Activated T-helper 2 cell treated with anti-CD3 and anti-CD28 coated beads, Interferon-gamma antibody, Interleukin-2, Interleukin-4, amounts not matched to agents 10 μg/mL and 5 μg/mL and 100 μg/mL, durations not matched to agents 14 hours and 24 hours and 36 hours (primary cell): ENCODE measurements at regions not wholly inside any gene's neighbourhood (a gene's known extent, or its start where the extent isn't known, plus 50 kb on each side); places are given as distances from the start of the nearest gene placed in this dataset.
"Not testable (repeated sequence)": the region's sequence is repeated elsewhere in the genome, so short reads cannot be mapped to it uniquely, and the experiment has no call there.

Source experiments
- DNase-seq: peaks from one replicate; pipeline ENCODE4 v3.0.0; 2021; ENCODE audit warnings: low spot score
- H3K27ac Mint-ChIP-seq: one replicate; pipeline ENCODE4 v1.8.0; 2021; ENCODE audit warnings: mixed read lengths
- H3K27me3 Mint-ChIP-seq: one replicate; pipeline ENCODE4 v1.8.0; 2021; ENCODE audit warnings: low read depth, mixed read lengths
- H3K36me3 Mint-ChIP-seq: one replicate; pipeline ENCODE4 v1.8.0; 2021; ENCODE audit warnings: low read depth, mixed read lengths
- H3K4me1 Mint-ChIP-seq: one replicate; pipeline ENCODE4 v1.8.0; 2021; ENCODE audit warnings: low read depth, mixed read lengths
- H3K4me3 Mint-ChIP-seq: one replicate; pipeline ENCODE4 v1.8.0; 2021; ENCODE audit warnings: low read depth, mild to moderate bottlenecking, moderate library complexity, mixed read lengths
- H3K9me3 Mint-ChIP-seq: one replicate; pipeline ENCODE4 v1.8.0; 2021; ENCODE audit warnings: mixed read lengths
- intact Hi-C: fragments of 100-400 bp; cut with micrococcal nuclease; formaldehyde crosslinking; loops from one replicate; pipeline ENCODE4 v1.15.1; 2023

- Mint-ChIP-seq H3K9me3 (no peaks in the 10 kb centered on the region), H3K4me3 (no peak overlapping the region), H3K36me3 (no peaks in the 10 kb centered on the region), H3K4me1 (peaks cover 8% of the 10 kb centered on the region), H3K27ac (no peak overlapping the region), H3K27me3 (peaks cover 3% of the 10 kb centered on the region)
- no peak for DNase-seq
- intact Hi-C loops, result no loop called here
Measured at GRCh38 chr10:28429045-28429444, 103.9 kb upstream of the WAC start.

DNA sequence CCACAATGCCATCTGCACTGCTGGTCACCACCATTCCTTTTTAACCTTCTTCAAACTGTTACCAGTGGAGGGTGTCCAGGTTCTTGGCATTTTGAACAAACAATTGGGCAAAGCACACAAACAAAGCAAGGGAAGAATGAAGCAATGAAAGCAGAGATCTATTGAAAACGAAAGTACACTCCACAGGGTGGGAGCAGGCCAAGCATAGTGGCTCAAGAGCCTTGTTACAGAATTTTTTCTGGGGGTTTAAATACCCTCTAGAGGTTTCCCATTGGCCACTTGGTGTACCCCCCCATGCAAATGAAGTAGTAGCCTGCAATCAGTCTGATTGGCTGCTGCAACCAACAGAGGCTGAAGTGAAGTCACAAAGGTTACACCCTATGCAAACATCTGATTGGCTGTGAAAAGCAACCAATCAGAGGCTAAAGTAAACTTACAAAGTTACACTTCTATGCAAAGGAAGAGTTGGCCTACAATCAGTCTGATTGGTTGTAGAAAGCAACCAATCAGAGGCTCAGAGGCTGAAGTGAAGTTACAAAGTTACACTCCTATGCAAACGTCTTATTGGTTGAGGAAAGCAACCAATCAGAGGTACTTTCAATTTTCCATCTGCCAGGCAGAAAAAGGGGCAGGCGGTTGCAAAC, 103.2 kb upstream of the WAC start:
- H3K9me3 Mint-ChIP-seq, result no peaks in the 10 kb centered on the region
- no peak overlapping the region for H3K4me3 Mint-ChIP-seq
- no peak for DNase-seq
- H3K36me3 Mint-ChIP-seq, result no peaks in the 10 kb centered on the region
- peaks cover 8% of the 10 kb centered on the region for H3K27me3 Mint-ChIP-seq
- H3K4me1 Mint-ChIP-seq, result peaks cover 8% of the 10 kb centered on the region
- no peak overlapping the region for H3K27ac Mint-ChIP-seq
- intact Hi-C loops, result loop anchor here (10.0 kb wide), 1 partner anchor 105 kb away; the partner anchor contains the start of gene WAC

- H3K4me1 Mint-ChIP-seq, result peaks cover 8% of the 10 kb centered on the region
- H3K9me3 Mint-ChIP-seq, result no peaks in the 10 kb centered on the region
- H3K27ac Mint-ChIP-seq, result no peak overlapping the region
- DNase-seq, result no peak
- H3K4me3 Mint-ChIP-seq, result no peak overlapping the region
- intact Hi-C loops, result loop anchor here (10.0 kb wide), 1 partner anchor 104 kb away; the partner anchor contains the start of gene WAC
- H3K27me3 Mint-ChIP-seq, result peaks cover 5% of the 10 kb centered on the region
- H3K36me3 Mint-ChIP-seq, result no peaks in the 10 kb centered on the region
Measured at GRCh38 chr10:28431139-28431538, 101.8 kb upstream of the WAC start.

GRCh38 chr10:28432210-28432676, 100.7 kb upstream of the WAC start:
- Mint-ChIP-seq H3K9me3 (no peaks in the 10 kb centered on the region), H3K36me3 (no peaks in the 10 kb centered on the region), H3K4me3 (no peak overlapping the region), H3K4me1 (peaks cover 8% of the 10 kb centered on the region), H3K27ac (no peak overlapping the region), H3K27me3 (peaks cover 5% of the 10 kb centered on the region)
- DNase-seq, result no peak
- intact Hi-C loops, result loop anchor here (10.0 kb wide), 1 partner anchor 103 kb away; the partner anchor contains the start of gene WAC

- Mint-ChIP-seq H3K27me3 (peaks cover 5% of the 10 kb centered on the region), H3K9me3 (no peaks in the 10 kb centered on the region)
- intact Hi-C loops, result loop anchor here (10.0 kb wide), 1 partner anchor 101 kb away; the partner anchor contains the start of gene WAC
Measured at GRCh38 chr10:28434063-28434462, 98.9 kb upstream of the WAC start.

DNA sequence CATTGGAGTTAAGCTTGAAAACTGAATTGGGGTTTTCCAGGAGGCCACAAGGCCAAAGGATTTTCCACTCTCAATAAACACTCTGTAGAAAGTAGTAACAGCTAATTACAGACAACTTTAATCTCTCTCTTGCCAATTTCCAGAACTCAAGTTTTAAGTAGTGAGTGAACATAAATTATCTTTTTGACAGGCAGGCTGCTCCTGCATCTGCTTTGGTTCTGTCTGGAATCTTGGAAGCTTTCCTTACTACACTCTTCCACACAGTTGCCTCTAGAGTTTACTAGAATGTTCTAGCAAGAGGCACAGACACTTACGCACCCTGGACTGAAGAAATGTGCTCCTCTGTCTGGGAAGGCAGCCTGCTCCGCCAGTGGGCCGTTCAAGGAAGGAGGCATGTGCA, 90.5 kb upstream of the WAC start:
- Mint-ChIP-seq H3K9me3 (no peaks in the 10 kb centered on the region), H3K27me3 (peaks cover 2% of the 10 kb centered on the region), H3K36me3 (no peaks in the 10 kb centered on the region), H3K27ac (no peak overlapping the region), H3K4me1 (no peaks in the 10 kb centered on the region), H3K4me3 (no peak overlapping the region)
- no peak for DNase-seq
- intact Hi-C loops, result no loop called here

More at GRCh38 chr10:28434063-28434462, 98.9 kb upstream of the WAC start:
- Mint-ChIP-seq H3K27ac (no peak overlapping the region), H3K36me3 (no peaks in the 10 kb centered on the region), H3K4me3 (no peak overlapping the region), H3K4me1 (peaks cover 8% of the 10 kb centered on the region)
- DNase-seq, result no peak

GRCh38 chr10:28444031-28444430, 88.9 kb upstream of the WAC start:
- no peak for DNase-seq
- Mint-ChIP-seq H3K9me3 (no peaks in the 10 kb centered on the region), H3K36me3 (no peaks in the 10 kb centered on the region), H3K4me3 (no peak overlapping the region), H3K27me3 (peaks cover 3% of the 10 kb centered on the region), H3K27ac (no peak overlapping the region), H3K4me1 (no peaks in the 10 kb centered on the region)
- intact Hi-C loops, result no loop called here

DNA sequence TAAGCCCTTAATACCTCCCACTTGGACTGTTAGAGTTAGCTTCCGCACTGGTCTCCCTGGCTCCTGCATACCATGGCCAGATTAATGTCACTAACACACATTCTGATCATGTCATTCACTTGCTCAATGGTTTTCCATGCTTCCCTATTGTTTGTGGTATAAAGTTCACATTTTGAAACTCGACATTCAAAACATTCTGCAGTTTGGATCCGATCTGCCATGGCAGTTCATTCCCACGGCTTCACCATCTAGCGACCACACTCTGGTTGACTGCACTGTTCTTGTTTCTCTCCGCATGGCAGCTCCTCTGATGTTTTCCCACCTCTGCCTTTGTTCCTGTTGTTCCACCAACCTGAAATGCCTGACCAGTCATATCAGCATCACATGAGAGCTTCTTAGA, 87.4 kb upstream of the WAC start:
- intact Hi-C loops, result no loop called here
- Mint-ChIP-seq H3K27me3 (peaks cover 5% of the 10 kb centered on the region), H3K27ac (no peak overlapping the region), H3K9me3 (no peaks in the 10 kb centered on the region), H3K36me3 (no peaks in the 10 kb centered on the region), H3K4me1 (no peaks in the 10 kb centered on the region), H3K4me3 (no peak overlapping the region)
- no peak for DNase-seq

DNA sequence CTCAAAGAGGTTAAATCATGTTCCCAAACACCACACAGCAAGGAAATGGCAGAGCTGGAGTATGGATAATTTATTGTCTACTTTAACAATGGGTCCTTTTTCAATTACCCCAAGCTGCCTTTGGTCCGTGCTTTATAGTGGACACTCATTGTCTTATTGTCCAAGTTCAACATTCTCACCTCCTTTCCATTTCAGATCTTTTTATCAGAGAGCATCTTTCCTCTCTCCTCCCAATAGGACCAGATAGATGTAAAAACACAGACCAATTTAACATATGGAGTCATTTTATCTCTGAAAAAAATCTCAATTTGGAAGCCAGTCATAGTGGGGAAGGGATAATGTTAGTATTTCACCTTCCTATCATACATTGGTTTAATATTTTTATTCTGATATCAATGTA, 83.5 kb upstream of the WAC start:
- Mint-ChIP-seq H3K9me3 (no peaks in the 10 kb centered on the region), H3K4me3 (no peak overlapping the region), H3K4me1 (no peaks in the 10 kb centered on the region), H3K27me3 (peaks cover 8% of the 10 kb centered on the region), H3K36me3 (no peaks in the 10 kb centered on the region), H3K27ac (no peak overlapping the region)
- no peak for DNase-seq
- intact Hi-C loops, result no loop called here

DNA sequence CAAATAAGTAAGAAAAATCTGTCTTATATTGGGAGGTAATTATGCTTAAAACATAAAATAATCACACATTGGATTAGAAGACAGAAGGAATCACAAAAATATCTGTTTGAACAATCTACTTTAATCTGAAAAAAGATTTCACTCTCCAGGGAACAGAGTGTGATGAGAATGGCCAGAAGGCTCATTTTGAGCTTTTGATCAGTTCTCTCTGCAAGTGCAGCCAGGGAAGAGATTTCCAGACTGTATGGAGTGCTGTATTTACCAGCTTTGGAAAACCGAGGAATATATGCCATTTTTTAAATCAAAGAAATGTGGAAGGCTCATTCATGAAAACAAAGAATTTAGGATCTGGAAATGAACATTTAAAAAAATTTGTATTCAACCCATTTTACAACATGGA, 83.0 kb upstream of the WAC start:
- Mint-ChIP-seq H3K4me1 (no peaks in the 10 kb centered on the region), H3K27ac (no peak overlapping the region), H3K4me3 (no peak overlapping the region), H3K27me3 (peaks cover 8% of the 10 kb centered on the region), H3K9me3 (no peaks in the 10 kb centered on the region), H3K36me3 (no peaks in the 10 kb centered on the region)
- DNase-seq, result no peak
- intact Hi-C loops, result no loop called here

DNA sequence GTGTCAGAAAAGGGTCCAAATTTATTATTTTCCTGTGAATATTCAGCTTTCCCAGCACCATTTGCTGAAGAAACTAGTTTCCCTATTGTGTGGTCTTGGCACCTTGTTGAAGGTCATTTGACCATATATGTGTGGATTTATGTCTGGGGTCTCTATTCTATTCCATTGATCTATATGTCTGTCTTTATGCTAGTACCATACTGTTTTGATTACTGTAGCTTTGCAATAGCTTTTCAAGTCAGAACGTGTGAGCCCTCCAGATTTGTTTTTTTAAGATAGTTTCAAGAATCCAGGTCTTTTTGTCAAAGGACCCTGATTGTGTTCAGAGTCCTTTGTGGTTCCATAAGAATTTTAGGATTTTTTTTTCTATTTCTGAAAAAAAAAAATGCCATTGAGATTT, 79.0 kb upstream of the WAC start:
- peaks cover 18% of the 10 kb centered on the region for H3K27me3 Mint-ChIP-seq
- H3K27ac Mint-ChIP-seq, result no peak overlapping the region
- no peak overlapping the region for H3K4me3 Mint-ChIP-seq
- DNase-seq, result no peak
- H3K36me3 Mint-ChIP-seq, result no peaks in the 10 kb centered on the region
- H3K4me1 Mint-ChIP-seq, result no peaks in the 10 kb centered on the region
- intact Hi-C loops, result no loop called here
- no peaks in the 10 kb centered on the region for H3K9me3 Mint-ChIP-seq

GRCh38 chr10:28457110-28457509, 75.8 kb upstream of the WAC start:
- no peak overlapping the region for H3K27ac Mint-ChIP-seq
- H3K27me3 Mint-ChIP-seq, result peaks cover 13% of the 10 kb centered on the region
- intact Hi-C loops, result no loop called here
- no peak for DNase-seq
- H3K36me3 Mint-ChIP-seq, result no peaks in the 10 kb centered on the region
- H3K9me3 Mint-ChIP-seq, result no peaks in the 10 kb centered on the region
- H3K4me1 Mint-ChIP-seq, result no peaks in the 10 kb centered on the region
- H3K4me3 Mint-ChIP-seq, result no peak overlapping the region

- DNase-seq, H3K9me3 Mint-ChIP-seq, H3K4me1 Mint-ChIP-seq, H3K36me3 Mint-ChIP-seq, intact Hi-C loops, H3K4me3 Mint-ChIP-seq, H3K27ac Mint-ChIP-seq: not testable (repeated sequence)
- peaks cover 10% of the 10 kb centered on the region for H3K27me3 Mint-ChIP-seq
Measured at GRCh38 chr10:28457873-28458272, 75.0 kb upstream of the WAC start.
